HCT116 (cell line): ENCODE measurements at regions not wholly inside any gene's neighbourhood (a gene's known extent, or its start where the extent isn't known, plus 50 kb on each side); places are given as distances from the start of the nearest gene placed in this dataset.

Experiments used
- ATAC-seq: fragments of 200-7000 bp; cut with Tn5 transposase; 2 replicates; pipeline ENCODE4 v1.9.1; 2020; ENCODE audit warnings: mild to moderate bottlenecking, moderate library complexity
- BruUV-seq: library from RNA; stranded (reverse); fragments of 400-500 nt; replicated peaks from 2 replicates; lab custom pipeline; 2021; lab: Mats Ljungman, UMichigan
- CTCF ChIA-PET: fragments of 300-600 bp; sonication (Branson Sonifier 250); formaldehyde crosslinking; loops from one replicate; lab custom pipeline; 2021; ENCODE audit warnings: antibody characterized with exemption; lab: Charles Lee
- POLR2A ChIA-PET: fragments of 300-600, 350-600 bp; sonication (Branson Sonifier 250); formaldehyde crosslinking; loops from one replicate; lab custom pipeline; 2021; ENCODE audit warnings: antibody characterized with exemption; lab: Charles Lee
- RAD21 ChIA-PET, 2 experiments: fragments of 300-600 bp; sonication (Branson Sonifier 250); formaldehyde crosslinking; loops; one replicate each; lab custom pipeline; 2023; ENCODE audit warnings: low total read pairs in 2 of 2; ENCODE audit not compliant: uncharacterized antibody in 2 of 2, unreplicated experiment in 2 of 2, low non-redundant PET in 1 of 2; lab: Charles Lee
- DNase-seq: peaks from one replicate; pipeline ENCODE4 v3.0.0-alpha.2; 2010; ENCODE audit warnings: low read depth, low spot score
- H2AFZ ChIP-seq: fragments of 200-600 bp; shearing (Covaris generic), sonication (generic); 2 replicates; pipeline ENCODE4 v1.6.1; 2017; ENCODE audit warnings: low read depth, mixed run types, mixed read lengths, antibody characterized with exemption, low read length; ENCODE audit not compliant: poor library complexity, severe bottlenecking
- H3K27ac ChIP-seq: 2 replicates; pipeline ENCODE4 v1.5.1; 2012; ENCODE audit warnings: low read depth, low read length
- H3K27me3 ChIP-seq: fragments of 200-600 bp; sonication (generic); 2 replicates; pipeline ENCODE4 v1.6.1; 2016; ENCODE audit warnings: mixed run types, low read length, mixed read lengths; ENCODE audit not compliant: insufficient read depth
- H3K36me3 ChIP-seq, 2 experiments: fragments of 200-500 bp in 1 of 2; fragments of 200-600 bp in 1 of 2; sonication (Bioruptor generic) in 1 of 2; sonication (generic) in 1 of 2; 2 replicates each; pipeline versions ENCODE4 v1.5.1 to v1.6.1; 2014 to 2016; ENCODE audit warnings: low read length in 2 of 2, inconsistent platforms in 1 of 2, mixed read lengths in 1 of 2, mixed run types in 1 of 2; ENCODE audit not compliant: insufficient read depth in 2 of 2, control insufficient read depth in 1 of 2
- H3K4me1 ChIP-seq, 2 experiments: fragments of 200-600 bp in 1 of 2; sonication (generic) in 1 of 2; 2 replicates each; pipeline versions ENCODE4 v1.5.1 to v1.6.1; 2012 to 2017; ENCODE audit warnings: low read length in 2 of 2, inconsistent platforms in 1 of 2, mild to moderate bottlenecking in 1 of 2, mixed read lengths in 1 of 2, mixed run types in 1 of 2, moderate library complexity in 1 of 2; ENCODE audit not compliant: insufficient read depth in 2 of 2, control insufficient read depth in 1 of 2
- H3K4me2 ChIP-seq: fragments of 200-600 bp; sonication (generic); 2 replicates; pipeline ENCODE4 v1.6.1; 2017; ENCODE audit warnings: mixed run types, low read length, mixed read lengths
- H3K4me3 ChIP-seq, 2 experiments: fragments of 200-600 bp in 1 of 2; sonication (generic) in 1 of 2; replicated peaks in 1 of 2; 2 replicates each; pipeline ENCODE4 v1.5.1; 2011 to 2016; ENCODE audit warnings: low read length in 2 of 2, control low read depth in 1 of 2, low read depth in 1 of 2, mild to moderate bottlenecking in 1 of 2, mixed read lengths in 1 of 2, mixed run types in 1 of 2
- H3K79me2 ChIP-seq: fragments of 200-600 bp; sonication (generic); 2 replicates; pipeline ENCODE4 v1.6.1; 2017; ENCODE audit warnings: mild to moderate bottlenecking, mixed run types, low read length, moderate library complexity, mixed read lengths; ENCODE audit not compliant: insufficient read depth
- H3K9ac ChIP-seq: fragments of 200-600 bp; sonication (generic); 2 replicates; pipeline ENCODE4 v1.6.1; 2016; ENCODE audit warnings: low read length, mixed read lengths
- H3K9me2 ChIP-seq: fragments of 200-600 bp; sonication (generic), shearing (Covaris generic); 2 replicates; pipeline ENCODE4 v1.6.1; 2017; ENCODE audit warnings: mixed run types, mild to moderate bottlenecking, moderate library complexity; ENCODE audit not compliant: insufficient read depth
- H3K9me3 ChIP-seq, 2 experiments: fragments of 200-500 bp in 1 of 2; fragments of 200-600 bp in 1 of 2; sonication (Bioruptor generic) in 1 of 2; sonication (generic) in 1 of 2; 2 replicates each; pipeline ENCODE4 v1.6.1; 2014 to 2017; ENCODE audit warnings: low read length in 2 of 2, mixed read lengths in 2 of 2, inconsistent platforms in 1 of 2, low read depth in 1 of 2, mild to moderate bottlenecking in 1 of 2, mixed run types in 1 of 2, moderate library complexity in 1 of 2; ENCODE audit not compliant: control insufficient read depth in 1 of 2, insufficient read depth in 1 of 2
- H4K20me1 ChIP-seq: fragments of 200-600 bp; sonication (generic), shearing (Covaris generic); 2 replicates; pipeline ENCODE4 v1.6.1; 2017; ENCODE audit warnings: mixed run types, mild to moderate bottlenecking, moderate library complexity; ENCODE audit not compliant: insufficient read depth
- CBX3 ChIP-seq: IDR thresholded peaks from 2 replicates; pipeline ENCODE4 v1.6.1; 2012; ENCODE audit warnings: low read depth
- EZH2 ChIP-seq: fragments of 200-600 bp; sonication (generic); IDR thresholded peaks from 2 replicates; pipeline ENCODE4 v1.6.1; 2017; ENCODE audit warnings: antibody characterized with exemption, mixed run types
- EZH2phosphoT487 ChIP-seq: fragments of 200-600 bp; IDR thresholded peaks from 2 replicates; pipeline ENCODE4 v1.6.1; 2018; ENCODE audit warnings: antibody characterized with exemption, borderline replicate concordance
- POLR2A ChIP-seq: IDR thresholded peaks from 2 replicates; pipeline ENCODE4 v1.7.0; 2011; ENCODE audit warnings: borderline replicate concordance; ENCODE audit not compliant: insufficient read depth, insufficient read length; ENCODE audit errors: extremely low read depth
- POLR2AphosphoS5 ChIP-seq: IDR thresholded peaks from 2 replicates; pipeline ENCODE4 v1.6.1; 2011; ENCODE audit warnings: mild to moderate bottlenecking, low read depth, low read length, moderate library complexity
- RAD21 ChIP-seq: IDR thresholded peaks from 2 replicates; pipeline ENCODE4 v1.6.1; 2012; ENCODE audit warnings: low read depth, mild to moderate bottlenecking
- SIN3A ChIP-seq: IDR thresholded peaks from 2 replicates; pipeline ENCODE4 v1.6.1; 2012; ENCODE audit warnings: low read depth
- SP1 ChIP-seq: IDR thresholded peaks from 2 replicates; pipeline ENCODE4 v1.6.1; 2012; ENCODE audit warnings: low read depth
- TCF7L2 ChIP-seq: IDR thresholded peaks from 2 replicates; pipeline ENCODE4 v1.7.0; 2011; ENCODE audit warnings: borderline replicate concordance, inconsistent platforms; ENCODE audit not compliant: insufficient read depth, insufficient read length; ENCODE audit errors: extremely low read depth
- ZFX ChIP-seq: fragments of 450-650 bp; IDR thresholded peaks from 2 replicates; pipeline ENCODE4 v1.6.1; 2017
- intact Hi-C: fragments of 100-400 bp; cut with micrococcal nuclease; formaldehyde crosslinking; loops from 2 replicates; pipeline ENCODE4 v1.10.0; 2022
- TF ChIP-seq, protein P1 (sequence below): IDR thresholded peaks from 2 replicates; pipeline ENCODE4 v1.6.1; 2012; ENCODE audit warnings: low read depth
- TF ChIP-seq, protein P2 (sequence below): IDR thresholded peaks from 2 replicates; pipeline ENCODE4 v1.6.1; 2012

- intact Hi-C loops: no loop called here
- POLR2A ChIA-PET: no interaction called here
- Histone ChIP-seq H4K20me1 (no peaks in the 10 kb centered on the region), H3K4me2 (no peak overlapping the region), H3K36me3 (no peaks in the 10 kb centered on the region), H3K27ac (no peak overlapping the region), H3K9me2 (no peaks in the 10 kb centered on the region), H3K4me1 (no peaks in the 10 kb centered on the region), H3K4me3 (no peak overlapping the region), H3K79me2 (no peaks in the 10 kb centered on the region), H3K9me3 (no peaks in the 10 kb centered on the region), H3K27me3 (no peaks in the 10 kb centered on the region), H3K9ac (no peak overlapping the region), H2AFZ (no peak overlapping the region)
- TF ChIP-seq, protein P1, sequence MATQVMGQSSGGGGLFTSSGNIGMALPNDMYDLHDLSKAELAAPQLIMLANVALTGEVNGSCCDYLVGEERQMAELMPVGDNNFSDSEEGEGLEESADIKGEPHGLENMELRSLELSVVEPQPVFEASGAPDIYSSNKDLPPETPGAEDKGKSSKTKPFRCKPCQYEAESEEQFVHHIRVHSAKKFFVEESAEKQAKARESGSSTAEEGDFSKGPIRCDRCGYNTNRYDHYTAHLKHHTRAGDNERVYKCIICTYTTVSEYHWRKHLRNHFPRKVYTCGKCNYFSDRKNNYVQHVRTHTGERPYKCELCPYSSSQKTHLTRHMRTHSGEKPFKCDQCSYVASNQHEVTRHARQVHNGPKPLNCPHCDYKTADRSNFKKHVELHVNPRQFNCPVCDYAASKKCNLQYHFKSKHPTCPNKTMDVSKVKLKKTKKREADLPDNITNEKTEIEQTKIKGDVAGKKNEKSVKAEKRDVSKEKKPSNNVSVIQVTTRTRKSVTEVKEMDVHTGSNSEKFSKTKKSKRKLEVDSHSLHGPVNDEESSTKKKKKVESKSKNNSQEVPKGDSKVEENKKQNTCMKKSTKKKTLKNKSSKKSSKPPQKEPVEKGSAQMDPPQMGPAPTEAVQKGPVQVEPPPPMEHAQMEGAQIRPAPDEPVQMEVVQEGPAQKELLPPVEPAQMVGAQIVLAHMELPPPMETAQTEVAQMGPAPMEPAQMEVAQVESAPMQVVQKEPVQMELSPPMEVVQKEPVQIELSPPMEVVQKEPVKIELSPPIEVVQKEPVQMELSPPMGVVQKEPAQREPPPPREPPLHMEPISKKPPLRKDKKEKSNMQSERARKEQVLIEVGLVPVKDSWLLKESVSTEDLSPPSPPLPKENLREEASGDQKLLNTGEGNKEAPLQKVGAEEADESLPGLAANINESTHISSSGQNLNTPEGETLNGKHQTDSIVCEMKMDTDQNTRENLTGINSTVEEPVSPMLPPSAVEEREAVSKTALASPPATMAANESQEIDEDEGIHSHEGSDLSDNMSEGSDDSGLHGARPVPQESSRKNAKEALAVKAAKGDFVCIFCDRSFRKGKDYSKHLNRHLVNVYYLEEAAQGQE: no peak
- TF ChIP-seq CBX3: no peak
- no peak for TF ChIP-seq EZH2phosphoT487
- TF ChIP-seq, protein P2, sequence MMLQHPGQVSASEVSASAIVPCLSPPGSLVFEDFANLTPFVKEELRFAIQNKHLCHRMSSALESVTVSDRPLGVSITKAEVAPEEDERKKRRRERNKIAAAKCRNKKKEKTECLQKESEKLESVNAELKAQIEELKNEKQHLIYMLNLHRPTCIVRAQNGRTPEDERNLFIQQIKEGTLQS: no peak
- no peak for TF ChIP-seq SP1
- TF ChIP-seq POLR2AphosphoS5: no peak
- TF ChIP-seq TCF7L2: no peak
- no peak for TF ChIP-seq POLR2A
- TF ChIP-seq SIN3A: no peak
- no peak for TF ChIP-seq EZH2
- no peak for TF ChIP-seq RAD21
- no peak for TF ChIP-seq ZFX
- DNase-seq: no peak
- RAD21 ChIA-PET: no interaction called here
- BruUV-seq: no TSS peak
- CTCF ChIA-PET: no interaction called here
- no peak for ATAC-seq
Measured at GRCh38 chr13:87607266-87607665, 63.9 kb upstream of the SLITRK5 start.
